HCT116 (cell line): ENCODE measurements at regions not wholly inside any gene's neighbourhood (a gene's known extent, or its start where the extent isn't known, plus 50 kb on each side); places are given as distances from the start of the nearest gene placed in this dataset.

Experiments
- ATAC-seq: fragments of 200-7000 bp; cut with Tn5 transposase; 2 replicates; pipeline ENCODE4 v1.9.1; 2020; ENCODE audit warnings: mild to moderate bottlenecking, moderate library complexity
- BruUV-seq: library from RNA; stranded (reverse); fragments of 400-500 nt; replicated peaks from 2 replicates; lab custom pipeline; 2021; lab: Mats Ljungman, UMichigan
- CTCF ChIA-PET: fragments of 300-600 bp; sonication (Branson Sonifier 250); formaldehyde crosslinking; loops from one replicate; lab custom pipeline; 2021; ENCODE audit warnings: antibody characterized with exemption; lab: Charles Lee
- POLR2A ChIA-PET: fragments of 300-600, 350-600 bp; sonication (Branson Sonifier 250); formaldehyde crosslinking; loops from one replicate; lab custom pipeline; 2021; ENCODE audit warnings: antibody characterized with exemption; lab: Charles Lee
- RAD21 ChIA-PET, 2 experiments: fragments of 300-600 bp; sonication (Branson Sonifier 250); formaldehyde crosslinking; loops; one replicate each; lab custom pipeline; 2023; ENCODE audit warnings: low total read pairs in 2 of 2; ENCODE audit not compliant: uncharacterized antibody in 2 of 2, unreplicated experiment in 2 of 2, low non-redundant PET in 1 of 2; lab: Charles Lee
- DNase-seq: peaks from one replicate; pipeline ENCODE4 v3.0.0-alpha.2; 2010; ENCODE audit warnings: low read depth, low spot score
- H2AFZ ChIP-seq: fragments of 200-600 bp; shearing (Covaris generic), sonication (generic); 2 replicates; pipeline ENCODE4 v1.6.1; 2017; ENCODE audit warnings: low read depth, mixed run types, mixed read lengths, antibody characterized with exemption, low read length; ENCODE audit not compliant: poor library complexity, severe bottlenecking
- H3K27ac ChIP-seq: 2 replicates; pipeline ENCODE4 v1.5.1; 2012; ENCODE audit warnings: low read depth, low read length
- H3K27me3 ChIP-seq: fragments of 200-600 bp; sonication (generic); 2 replicates; pipeline ENCODE4 v1.6.1; 2016; ENCODE audit warnings: mixed run types, low read length, mixed read lengths; ENCODE audit not compliant: insufficient read depth
- H3K36me3 ChIP-seq, 2 experiments: fragments of 200-500 bp in 1 of 2; fragments of 200-600 bp in 1 of 2; sonication (Bioruptor generic) in 1 of 2; sonication (generic) in 1 of 2; 2 replicates each; pipeline versions ENCODE4 v1.5.1 to v1.6.1; 2014 to 2016; ENCODE audit warnings: low read length in 2 of 2, inconsistent platforms in 1 of 2, mixed read lengths in 1 of 2, mixed run types in 1 of 2; ENCODE audit not compliant: insufficient read depth in 2 of 2, control insufficient read depth in 1 of 2
- H3K4me1 ChIP-seq, 2 experiments: fragments of 200-600 bp in 1 of 2; sonication (generic) in 1 of 2; 2 replicates each; pipeline versions ENCODE4 v1.5.1 to v1.6.1; 2012 to 2017; ENCODE audit warnings: low read length in 2 of 2, inconsistent platforms in 1 of 2, mild to moderate bottlenecking in 1 of 2, mixed read lengths in 1 of 2, mixed run types in 1 of 2, moderate library complexity in 1 of 2; ENCODE audit not compliant: insufficient read depth in 2 of 2, control insufficient read depth in 1 of 2
- H3K4me2 ChIP-seq: fragments of 200-600 bp; sonication (generic); 2 replicates; pipeline ENCODE4 v1.6.1; 2017; ENCODE audit warnings: mixed run types, low read length, mixed read lengths
- H3K4me3 ChIP-seq, 2 experiments: fragments of 200-600 bp in 1 of 2; sonication (generic) in 1 of 2; replicated peaks in 1 of 2; 2 replicates each; pipeline ENCODE4 v1.5.1; 2011 to 2016; ENCODE audit warnings: low read length in 2 of 2, control low read depth in 1 of 2, low read depth in 1 of 2, mild to moderate bottlenecking in 1 of 2, mixed read lengths in 1 of 2, mixed run types in 1 of 2
- H3K79me2 ChIP-seq: fragments of 200-600 bp; sonication (generic); 2 replicates; pipeline ENCODE4 v1.6.1; 2017; ENCODE audit warnings: mild to moderate bottlenecking, mixed run types, low read length, moderate library complexity, mixed read lengths; ENCODE audit not compliant: insufficient read depth
- H3K9ac ChIP-seq: fragments of 200-600 bp; sonication (generic); 2 replicates; pipeline ENCODE4 v1.6.1; 2016; ENCODE audit warnings: low read length, mixed read lengths
- H3K9me2 ChIP-seq: fragments of 200-600 bp; sonication (generic), shearing (Covaris generic); 2 replicates; pipeline ENCODE4 v1.6.1; 2017; ENCODE audit warnings: mixed run types, mild to moderate bottlenecking, moderate library complexity; ENCODE audit not compliant: insufficient read depth
- H3K9me3 ChIP-seq, 2 experiments: fragments of 200-500 bp in 1 of 2; fragments of 200-600 bp in 1 of 2; sonication (Bioruptor generic) in 1 of 2; sonication (generic) in 1 of 2; 2 replicates each; pipeline ENCODE4 v1.6.1; 2014 to 2017; ENCODE audit warnings: low read length in 2 of 2, mixed read lengths in 2 of 2, inconsistent platforms in 1 of 2, low read depth in 1 of 2, mild to moderate bottlenecking in 1 of 2, mixed run types in 1 of 2, moderate library complexity in 1 of 2; ENCODE audit not compliant: control insufficient read depth in 1 of 2, insufficient read depth in 1 of 2
- H4K20me1 ChIP-seq: fragments of 200-600 bp; sonication (generic), shearing (Covaris generic); 2 replicates; pipeline ENCODE4 v1.6.1; 2017; ENCODE audit warnings: mixed run types, mild to moderate bottlenecking, moderate library complexity; ENCODE audit not compliant: insufficient read depth
- ATF3 ChIP-seq: IDR thresholded peaks from 2 replicates; pipeline ENCODE4 v1.6.1; 2012
- EGR1 ChIP-seq: IDR thresholded peaks from 2 replicates; pipeline ENCODE4 v1.6.1; 2012; ENCODE audit warnings: low read depth
- SRF ChIP-seq: IDR thresholded peaks from 2 replicates; pipeline ENCODE4 v1.6.1; 2012; ENCODE audit warnings: low read depth
- YY1 ChIP-seq: IDR thresholded peaks from 2 replicates; pipeline ENCODE4 v1.6.1; 2011; ENCODE audit warnings: low read length, low read depth, moderate library complexity, mild to moderate bottlenecking; ENCODE audit not compliant: insufficient replicate concordance; ENCODE audit errors: extremely low read depth
- intact Hi-C: fragments of 100-400 bp; cut with micrococcal nuclease; formaldehyde crosslinking; loops from 2 replicates; pipeline ENCODE4 v1.10.0; 2022
- TF ChIP-seq, protein P1 (sequence below): IDR thresholded peaks from 2 replicates; pipeline ENCODE4 v1.6.1; 2012; ENCODE audit warnings: low read depth

- Histone ChIP-seq H3K4me2 (no peak overlapping the region), H3K9ac (no peak overlapping the region), H3K9me2 (no peaks in the 10 kb centered on the region), H3K9me3 (no peaks in the 10 kb centered on the region), H3K36me3 (no peaks in the 10 kb centered on the region), H4K20me1 (no peaks in the 10 kb centered on the region), H2AFZ (no peak overlapping the region), H3K27me3 (peaks cover 13% of the 10 kb centered on the region; the same call in 1 of the 2 replicates), H3K79me2 (no peaks in the 10 kb centered on the region), H3K27ac (no peak overlapping the region), H3K4me1 (no peaks in the 10 kb centered on the region), H3K4me3 (no peak overlapping the region)
- BruUV-seq: no TSS peak
- POLR2A ChIA-PET: no interaction called here
- CTCF ChIA-PET: no interaction called here
- intact Hi-C loops: no loop called here
- ATAC-seq: no peak
- RAD21 ChIA-PET: no interaction called here
- TF ChIP-seq, protein P1, sequence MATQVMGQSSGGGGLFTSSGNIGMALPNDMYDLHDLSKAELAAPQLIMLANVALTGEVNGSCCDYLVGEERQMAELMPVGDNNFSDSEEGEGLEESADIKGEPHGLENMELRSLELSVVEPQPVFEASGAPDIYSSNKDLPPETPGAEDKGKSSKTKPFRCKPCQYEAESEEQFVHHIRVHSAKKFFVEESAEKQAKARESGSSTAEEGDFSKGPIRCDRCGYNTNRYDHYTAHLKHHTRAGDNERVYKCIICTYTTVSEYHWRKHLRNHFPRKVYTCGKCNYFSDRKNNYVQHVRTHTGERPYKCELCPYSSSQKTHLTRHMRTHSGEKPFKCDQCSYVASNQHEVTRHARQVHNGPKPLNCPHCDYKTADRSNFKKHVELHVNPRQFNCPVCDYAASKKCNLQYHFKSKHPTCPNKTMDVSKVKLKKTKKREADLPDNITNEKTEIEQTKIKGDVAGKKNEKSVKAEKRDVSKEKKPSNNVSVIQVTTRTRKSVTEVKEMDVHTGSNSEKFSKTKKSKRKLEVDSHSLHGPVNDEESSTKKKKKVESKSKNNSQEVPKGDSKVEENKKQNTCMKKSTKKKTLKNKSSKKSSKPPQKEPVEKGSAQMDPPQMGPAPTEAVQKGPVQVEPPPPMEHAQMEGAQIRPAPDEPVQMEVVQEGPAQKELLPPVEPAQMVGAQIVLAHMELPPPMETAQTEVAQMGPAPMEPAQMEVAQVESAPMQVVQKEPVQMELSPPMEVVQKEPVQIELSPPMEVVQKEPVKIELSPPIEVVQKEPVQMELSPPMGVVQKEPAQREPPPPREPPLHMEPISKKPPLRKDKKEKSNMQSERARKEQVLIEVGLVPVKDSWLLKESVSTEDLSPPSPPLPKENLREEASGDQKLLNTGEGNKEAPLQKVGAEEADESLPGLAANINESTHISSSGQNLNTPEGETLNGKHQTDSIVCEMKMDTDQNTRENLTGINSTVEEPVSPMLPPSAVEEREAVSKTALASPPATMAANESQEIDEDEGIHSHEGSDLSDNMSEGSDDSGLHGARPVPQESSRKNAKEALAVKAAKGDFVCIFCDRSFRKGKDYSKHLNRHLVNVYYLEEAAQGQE: peak; percentile 58
- TF ChIP-seq EGR1: no peak
- no peak for DNase-seq
Measured at GRCh38 chr12:131586761-131587160, 124.1 kb upstream of the SFSWAP start.

- no peak for DNase-seq
- ChIA-PET POLR2A (no interaction called here), RAD21 (no interaction called here), CTCF (no interaction called here)
- H3K9ac ChIP-seq: no peak overlapping the region
- H3K9me2 ChIP-seq: no peaks in the 10 kb centered on the region
- H4K20me1 ChIP-seq: no peaks in the 10 kb centered on the region
- H3K9me3 ChIP-seq: no peaks in the 10 kb centered on the region
- no peaks in the 10 kb centered on the region for H3K36me3 ChIP-seq
- H3K27me3 ChIP-seq: peaks cover 13% of the 10 kb centered on the region; the same call in 1 of the 2 replicates
- H3K4me1 ChIP-seq: no peaks in the 10 kb centered on the region
- H3K27ac ChIP-seq: no peak overlapping the region
- H3K79me2 ChIP-seq: no peaks in the 10 kb centered on the region
- H2AFZ ChIP-seq: no peak overlapping the region
- no peak for ATAC-seq
- no peak overlapping the region for H3K4me2 ChIP-seq
- TF ChIP-seq SRF: no peak
- no peak for TF ChIP-seq ATF3
- no peak for TF ChIP-seq YY1
- intact Hi-C loops: no loop called here
- H3K4me3 ChIP-seq: no peak overlapping the region
- BruUV-seq: no TSS peak
Measured at GRCh38 chr12:131587565-131587964, 123.3 kb upstream of the SFSWAP start.
